HG03095 (cell line): ENCODE measurements at regions not wholly inside any gene's neighbourhood (a gene's known extent, or its start where the extent isn't known, plus 50 kb on each side); places are given as distances from the start of the nearest gene placed in this dataset.
"Not testable (repeated sequence)": the region's sequence is repeated elsewhere in the genome, so short reads cannot be mapped to it uniquely, and the experiment has no call there.

Experiments
- ATAC-seq: cut with Tn5 transposase; IDR thresholded peaks from one replicate; pipeline ENCODE4 v1.9.1; 2021; ENCODE audit warnings: moderate library complexity; ENCODE audit not compliant: unreplicated experiment

- no peak for ATAC-seq
Observed at GRCh38 chr7:92924800-92925199, 88.4 kb upstream of the CDK6 start.

- no peak for ATAC-seq
Observed at GRCh38 chr7:92917230-92917629, 80.9 kb upstream of the CDK6 start.

- ATAC-seq, result no peak
Observed at GRCh38 chr7:92916770-92917224, 80.4 kb upstream of the CDK6 start.

GRCh38 chr7:92915348-92915747 lies 79.0 kb upstream of the CDK6 start:
- ATAC-seq, result no peak

GRCh38 chr7:92914645-92915044 lies 78.3 kb upstream of the CDK6 start:
- ATAC-seq, result no peak

- ATAC-seq, result no peak
Observed at GRCh38 chr7:92913849-92914248, 77.5 kb upstream of the CDK6 start.

- ATAC-seq, result no peak
Observed at GRCh38 chr7:92910976-92911375, 74.6 kb upstream of the CDK6 start.

GRCh38 chr7:92909686-92910475 lies 73.5 kb upstream of the CDK6 start:
- ATAC-seq, result no peak

GRCh38 chr7:92904244-92905131 lies 68.1 kb upstream of the CDK6 start:
- ATAC-seq, result peak; percentile 99

GRCh38 chr7:92898798-92899197 lies 62.4 kb upstream of the CDK6 start:
- ATAC-seq, result no peak

GRCh38 chr7:92894857-92895256 lies 58.5 kb upstream of the CDK6 start:
- ATAC-seq, result not testable (repeated sequence)

- ATAC-seq, result no peak
Observed at GRCh38 chr7:92889081-92889480, 52.7 kb upstream of the CDK6 start.
